HG03066 (cell line): ENCODE measurements at regions not wholly inside any gene's neighbourhood (a gene's known extent, or its start where the extent isn't known, plus 50 kb on each side); places are given as distances from the start of the nearest gene placed in this dataset.
"Not testable (repeated sequence)": the region's sequence is repeated elsewhere in the genome, so short reads cannot be mapped to it uniquely, and the experiment has no call there.

Source experiments
- ATAC-seq: cut with Tn5 transposase; IDR thresholded peaks from one replicate; pipeline ENCODE4 v1.9.1; 2021; ENCODE audit warnings: low read depth; ENCODE audit not compliant: unreplicated experiment

- ATAC-seq, result no peak
Measured at GRCh38 chr1:95852483-95853070, 618.6 kb downstream of the RWDD3 start.

DNA sequence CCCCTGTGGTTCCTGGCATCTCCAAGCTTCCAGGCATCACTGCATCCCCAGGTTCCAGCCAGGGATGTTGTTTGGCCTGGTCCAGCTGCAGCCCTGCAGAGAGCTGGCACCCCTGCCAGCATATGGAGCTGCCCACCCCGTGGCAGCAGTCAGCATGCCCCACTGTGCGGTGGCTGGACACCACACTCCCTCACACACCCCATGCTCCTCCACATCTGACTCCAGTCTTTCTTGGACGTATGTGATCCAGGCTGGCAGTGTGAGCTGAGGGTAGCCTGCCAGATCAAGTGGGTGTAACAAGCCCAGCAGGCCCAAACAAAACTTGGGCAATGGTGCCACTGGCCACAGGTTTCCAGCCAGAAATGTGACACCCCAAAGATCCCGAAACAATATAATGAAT, 620.4 kb downstream of the RWDD3 start:
- no peak for ATAC-seq

DNA sequence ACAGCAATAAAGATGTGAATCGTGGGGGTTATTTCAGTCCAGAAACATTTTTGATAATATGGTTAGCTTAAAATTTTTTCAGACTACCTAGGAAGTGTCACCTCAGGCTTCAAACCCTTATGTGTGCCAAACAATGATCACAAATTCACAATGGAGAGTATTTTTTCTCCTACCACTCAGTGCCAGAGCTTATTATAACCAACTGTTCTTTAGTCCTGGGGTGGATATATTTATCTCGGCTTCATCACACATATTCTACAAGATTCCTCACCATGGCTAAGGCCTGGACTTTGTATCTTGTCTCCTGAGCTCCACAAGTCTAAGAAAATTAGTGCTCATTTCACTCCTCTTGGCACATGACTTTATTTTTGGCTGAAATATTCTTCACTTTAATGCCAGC, 629.1 kb downstream of the RWDD3 start:
- ATAC-seq, result no peak

- no peak for ATAC-seq
Measured at GRCh38 chr1:95865769-95866168, 631.8 kb downstream of the RWDD3 start.

GRCh38 chr1:95876276-95876675, 642.3 kb downstream of the RWDD3 start:
- ATAC-seq, result no peak

GRCh38 chr1:95879498-95880050, 645.6 kb downstream of the RWDD3 start:
- ATAC-seq, result no peak

GRCh38 chr1:95888941-95889390, 655.0 kb downstream of the RWDD3 start:
- ATAC-seq, result no peak

DNA sequence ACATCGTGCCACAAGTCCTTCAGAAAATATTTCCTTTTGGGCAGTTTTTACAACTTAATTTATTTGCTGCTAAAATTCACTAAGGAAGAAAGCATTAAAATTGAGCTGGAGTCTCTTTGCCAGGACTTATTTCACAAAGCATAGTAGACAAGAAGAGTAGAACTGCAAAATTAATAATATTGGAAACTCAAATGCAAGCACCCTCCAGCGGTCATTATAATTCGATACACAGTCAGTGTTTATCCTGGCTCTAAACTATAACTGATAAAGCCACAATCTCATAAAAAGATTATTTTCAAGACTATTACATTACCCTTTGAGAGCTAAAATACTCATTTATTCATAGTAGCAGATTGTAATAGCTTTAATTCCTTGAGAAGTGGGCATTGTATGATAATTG, 655.4 kb downstream of the RWDD3 start:
- ATAC-seq, result no peak

- no peak for ATAC-seq
Measured at GRCh38 chr1:95893921-95894320, 659.9 kb downstream of the RWDD3 start.

DNA sequence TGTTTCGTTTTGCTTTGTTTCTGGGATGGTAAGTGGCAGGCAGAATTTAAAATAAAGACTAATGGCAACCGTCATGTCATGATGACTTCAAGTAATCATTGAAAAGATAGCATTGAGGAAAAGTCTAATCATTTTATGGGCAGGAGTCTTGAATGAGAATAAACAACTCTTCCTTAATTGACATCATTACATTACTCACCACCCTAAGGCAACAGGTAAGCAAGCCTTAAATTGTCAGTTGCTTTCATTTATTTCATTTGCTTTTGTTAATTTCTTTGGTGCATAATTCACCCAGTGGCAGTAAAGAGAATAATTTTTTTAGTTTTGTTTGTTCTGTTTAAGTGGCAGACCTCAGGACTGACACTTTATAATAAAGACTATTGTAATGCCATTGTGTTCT, 669.0 kb downstream of the RWDD3 start:
- no peak for ATAC-seq

DNA sequence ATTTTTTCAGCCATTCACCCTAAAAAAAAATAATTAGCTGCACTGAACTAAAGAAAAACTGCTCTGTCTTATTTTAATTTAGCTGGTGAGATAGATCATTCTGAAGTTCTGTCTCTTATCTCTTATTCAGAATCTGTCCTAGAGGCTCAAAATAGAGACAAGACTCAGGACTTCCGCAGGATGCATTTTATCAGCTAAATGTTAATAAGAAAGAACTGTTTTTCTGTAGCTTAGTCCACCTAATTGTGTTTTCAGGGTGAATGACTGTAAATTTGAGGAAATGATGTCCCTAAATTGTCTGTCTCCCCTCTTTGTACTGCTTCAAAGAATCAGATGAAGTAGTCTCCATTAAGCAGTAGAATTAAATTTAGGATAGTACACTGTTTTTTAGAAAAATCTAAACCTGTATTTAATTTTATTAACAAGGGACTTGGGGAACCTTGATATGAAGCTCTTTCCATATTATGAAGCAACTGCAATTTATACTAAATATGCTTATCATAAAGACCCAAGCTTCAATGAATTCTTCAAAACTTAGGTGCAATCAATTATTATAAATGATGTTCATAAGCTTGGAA, 671.9 kb downstream of the RWDD3 start:
- no peak for ATAC-seq

- not testable (repeated sequence) for ATAC-seq
Measured at GRCh38 chr1:95911739-95912138, 677.7 kb downstream of the RWDD3 start.

DNA sequence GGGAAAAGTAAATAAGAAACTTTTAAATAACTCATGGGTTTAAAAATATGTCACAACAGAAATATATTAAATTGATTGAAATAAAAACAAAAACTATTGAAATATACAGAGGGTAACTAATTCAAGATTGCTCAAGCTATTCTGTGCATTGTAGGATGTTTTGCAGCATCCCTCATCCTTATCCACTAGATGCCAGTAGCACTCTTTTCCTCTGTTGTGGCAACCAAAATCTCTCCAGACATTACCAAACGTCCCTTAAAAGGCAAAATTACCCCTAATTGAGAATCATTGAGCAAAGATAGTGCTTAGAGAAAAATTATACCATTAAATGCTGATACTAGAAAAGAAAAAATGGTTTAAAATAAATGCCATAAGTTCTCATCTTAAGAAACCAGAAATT, 682.6 kb downstream of the RWDD3 start:
- ATAC-seq, result no peak

DNA sequence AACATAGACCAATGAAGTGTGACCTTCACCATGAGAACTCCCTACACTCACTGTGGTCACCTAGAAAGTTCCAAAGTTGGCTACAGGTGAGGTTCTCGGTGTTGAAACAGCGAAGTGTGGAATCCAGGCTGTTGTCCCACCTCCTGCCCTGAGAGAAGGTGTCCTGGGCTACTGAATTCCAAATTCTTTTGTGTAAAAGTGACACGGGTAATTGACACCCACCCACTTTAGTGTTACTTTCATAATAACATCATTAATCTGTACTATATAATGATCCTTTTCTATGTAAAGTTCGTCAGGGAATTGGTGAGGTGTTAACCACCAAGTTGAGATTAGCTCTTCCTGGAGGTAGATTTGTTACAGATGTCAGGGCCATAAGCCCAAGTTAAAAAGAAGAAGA, 690.7 kb downstream of the RWDD3 start:
- no peak for ATAC-seq

DNA sequence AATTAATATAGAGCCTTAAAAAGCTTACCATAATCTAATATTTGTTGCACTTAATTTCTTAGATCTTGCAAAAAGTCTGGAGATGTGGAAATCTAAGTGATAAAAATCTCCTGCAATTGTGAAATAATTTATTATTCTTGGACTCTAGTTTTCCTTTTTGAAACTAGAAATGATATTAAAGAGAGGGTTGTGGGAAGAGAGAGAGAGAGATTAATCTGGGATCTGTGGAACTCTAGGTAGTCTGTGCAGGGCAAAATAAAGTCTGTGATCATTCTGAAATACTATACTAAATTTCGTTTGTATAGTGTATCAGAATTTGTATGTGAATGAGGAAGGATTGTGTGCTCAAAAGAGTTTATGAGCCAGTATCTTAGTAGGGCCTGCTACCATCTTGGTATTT, 692.3 kb downstream of the RWDD3 start:
- ATAC-seq, result no peak

GRCh38 chr1:95927061-95927460, 693.1 kb downstream of the RWDD3 start:
- no peak for ATAC-seq

GRCh38 chr1:95935719-95936118, 701.7 kb downstream of the RWDD3 start:
- no peak for ATAC-seq

DNA sequence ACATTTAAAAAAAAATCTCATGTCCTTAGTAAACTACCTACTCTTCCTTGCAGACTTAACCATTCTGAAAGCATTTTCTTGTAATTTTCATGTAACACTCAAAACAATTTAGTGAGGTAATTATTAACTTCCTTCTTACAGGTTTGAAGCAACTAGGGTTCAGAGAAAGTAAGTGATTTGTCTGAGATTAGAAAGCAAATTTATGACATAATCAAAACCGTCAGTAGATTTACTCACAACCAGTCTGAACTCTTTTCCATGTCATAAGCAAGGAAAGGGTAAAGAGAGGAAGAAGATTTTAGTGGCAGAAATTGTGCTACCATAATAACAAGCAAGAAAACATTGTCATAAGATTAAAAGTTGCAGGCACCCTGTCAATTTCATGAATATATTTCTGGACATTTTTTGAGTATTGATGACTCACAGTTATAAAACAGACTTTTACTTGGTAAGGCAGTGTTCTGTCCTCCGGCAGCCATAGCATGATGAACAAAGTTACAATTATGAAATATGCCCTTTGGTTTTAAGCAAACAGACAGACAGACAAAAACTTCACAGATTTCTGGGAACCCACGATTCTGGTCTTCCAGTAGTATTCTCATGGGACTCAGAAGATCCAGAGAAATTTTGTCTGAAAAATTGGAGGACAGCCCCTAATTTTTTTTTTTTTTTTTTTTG, 707.2 kb downstream of the RWDD3 start:
- ATAC-seq, result no peak

DNA sequence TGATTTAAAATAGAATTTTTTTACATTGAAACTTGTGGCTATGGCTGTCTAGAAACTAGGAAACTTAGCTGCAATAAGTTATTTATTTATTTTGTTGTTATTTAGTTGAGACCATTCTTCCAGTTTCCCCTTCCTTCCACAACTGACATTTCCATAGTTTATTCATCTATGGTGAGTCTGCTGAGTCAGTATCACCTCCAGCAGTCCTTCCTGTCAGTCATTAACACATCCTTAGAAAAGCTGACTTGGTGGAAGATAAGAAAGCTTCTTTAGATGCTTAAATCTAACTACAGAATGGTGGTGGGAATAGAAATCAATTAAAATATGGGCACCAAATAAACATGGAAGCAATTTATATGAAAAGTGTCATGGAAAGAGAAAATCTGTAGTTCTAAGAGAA, 714.0 kb downstream of the RWDD3 start:
- no peak for ATAC-seq

- no peak for ATAC-seq
Measured at GRCh38 chr1:95951371-95952102, 717.5 kb downstream of the RWDD3 start.

DNA sequence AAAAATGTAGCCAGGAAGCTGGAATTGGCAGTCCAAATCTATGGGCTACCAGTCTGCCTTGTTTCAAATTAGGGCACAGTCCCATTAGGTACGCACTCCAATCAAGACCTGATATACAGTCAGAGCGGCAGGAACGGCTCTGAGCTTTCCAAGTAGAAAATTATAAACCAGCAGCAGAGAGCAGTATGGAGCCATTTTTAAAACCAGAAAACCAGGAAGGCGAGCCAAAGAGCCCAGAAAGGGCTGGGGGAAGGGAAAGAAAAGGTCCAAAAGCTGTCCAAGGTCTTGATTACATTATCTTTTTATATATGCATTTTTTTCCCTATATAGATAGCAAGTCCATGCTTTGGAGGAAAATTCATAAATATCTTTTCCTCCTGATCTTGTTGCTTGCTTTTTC, 719.0 kb downstream of the RWDD3 start:
- no peak for ATAC-seq
